Transverse colon (tissue), 4 donors: ENCODE measurements at regions not wholly inside any gene's neighbourhood (a gene's known extent, or its start where the extent isn't known, plus 50 kb on each side); places are given as distances from the start of the nearest gene placed in this dataset.
A peak's percentile ranks its signal among the peaks of the same experiment; 100 is the strongest.

Experiments used
- POLR2AphosphoS5 ChIP-seq, 3 donors: sonication (generic); formaldehyde crosslinking; IDR thresholded peaks; one replicate each; pipeline ENCODE4 v1.6.1; 2016; ENCODE audit warnings: antibody characterized with exemption in 3 of 3
- TF ChIP-seq, protein P1 (sequence below), 5 experiments: fragments of 200-600 bp in 3 of 5; fragments of 450-650 bp in 2 of 5; sonication (generic) in 3 of 5; IDR thresholded peaks; 1 replicate in 2 of 5; 2 replicates in 3 of 5; pipeline ENCODE4 v1.5.1; 2016 to 2017; ENCODE audit warnings: antibody characterized with exemption in 5 of 5, inconsistent platforms in 3 of 5, mild to moderate bottlenecking in 2 of 5, moderate library complexity in 1 of 5

GRCh38 chr1:172826096-172826741 lies 167.3 kb downstream of the FASLG start:
- TF ChIP-seq, protein P1, sequence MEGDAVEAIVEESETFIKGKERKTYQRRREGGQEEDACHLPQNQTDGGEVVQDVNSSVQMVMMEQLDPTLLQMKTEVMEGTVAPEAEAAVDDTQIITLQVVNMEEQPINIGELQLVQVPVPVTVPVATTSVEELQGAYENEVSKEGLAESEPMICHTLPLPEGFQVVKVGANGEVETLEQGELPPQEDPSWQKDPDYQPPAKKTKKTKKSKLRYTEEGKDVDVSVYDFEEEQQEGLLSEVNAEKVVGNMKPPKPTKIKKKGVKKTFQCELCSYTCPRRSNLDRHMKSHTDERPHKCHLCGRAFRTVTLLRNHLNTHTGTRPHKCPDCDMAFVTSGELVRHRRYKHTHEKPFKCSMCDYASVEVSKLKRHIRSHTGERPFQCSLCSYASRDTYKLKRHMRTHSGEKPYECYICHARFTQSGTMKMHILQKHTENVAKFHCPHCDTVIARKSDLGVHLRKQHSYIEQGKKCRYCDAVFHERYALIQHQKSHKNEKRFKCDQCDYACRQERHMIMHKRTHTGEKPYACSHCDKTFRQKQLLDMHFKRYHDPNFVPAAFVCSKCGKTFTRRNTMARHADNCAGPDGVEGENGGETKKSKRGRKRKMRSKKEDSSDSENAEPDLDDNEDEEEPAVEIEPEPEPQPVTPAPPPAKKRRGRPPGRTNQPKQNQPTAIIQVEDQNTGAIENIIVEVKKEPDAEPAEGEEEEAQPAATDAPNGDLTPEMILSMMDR (IDR thresholded peaks at IDR 0.05) = peak; percentile 51 to 72 (median 63)
- peak; percentile 17 to 63 (median 34) for TF ChIP-seq POLR2AphosphoS5 (IDR thresholded peaks at IDR 0.05)
